ENCODE measurements at regions not wholly inside any gene's neighbourhood (a gene's known extent, or its start where the extent isn't known, plus 50 kb on each side); places are given as distances from the start of the nearest gene placed in this dataset.

DNA sequence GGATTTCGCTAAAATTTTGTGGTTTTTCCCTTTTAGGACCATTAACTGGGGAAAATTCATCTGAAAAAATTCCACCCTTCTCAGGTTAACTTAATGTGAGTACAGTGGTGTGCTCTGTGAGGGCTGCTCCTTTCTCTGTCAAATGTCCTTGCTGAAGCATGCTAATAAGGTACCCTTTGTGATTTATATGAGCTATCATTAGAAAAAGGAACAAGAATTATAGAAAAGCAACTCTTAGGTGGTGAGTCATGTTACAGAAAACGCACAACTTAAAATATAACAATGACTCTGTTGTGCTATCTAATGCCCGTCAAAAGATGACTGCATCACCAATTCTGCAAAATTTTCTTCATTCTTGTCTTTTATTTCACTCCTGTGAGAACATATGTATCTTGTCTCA lies 162.0 kb upstream of the MAGI2 start:
- no peaks in the 10 kb centered on the region for H3K27me3 ChIP-seq (ENCODE audit: control insufficient read depth in 2 of 2, insufficient read depth in 2 of 2, low read length in 2 of 2)
- POLR2A ChIA-PET, result no interaction called here
- FAIRE-seq (no peak), DNase-seq (ENCODE audit: low read depth, low spot score) (no peak)
- H3K4me2 ChIP-seq (ENCODE audit: insufficient read depth, low read length), result no peak overlapping the region
- peaks cover 9% of the 10 kb centered on the region for H3K4me1 ChIP-seq (ENCODE audit: control insufficient read depth, extremely low read depth, insufficient read depth, low read length)
- H3K36me3 ChIP-seq (ENCODE audit: control insufficient read depth in 2 of 2, extremely low read depth in 1 of 2, insufficient read depth in 2 of 2, low read length in 2 of 2), result no peaks in the 10 kb centered on the region
- dilution Hi-C loops (cut with MboI; ENCODE audit: extremely low pct_ligation_motif_present, low sequenced_read_pairs) (no loop called here), intact Hi-C loops (cut with micrococcal nuclease) (no loop called here)
- H3K9me3 ChIP-seq (replicated peaks; ENCODE audit: control insufficient read depth, insufficient read depth, low read length), result no peaks in the 10 kb centered on the region
- no peak overlapping the region for H2AFZ ChIP-seq (ENCODE audit: low read depth, low read length)
- CTCF ChIA-PET, result interaction anchor here (1.0 kb wide), 1 partner anchor 12 kb away, joined by 6 read pairs; no protein-coding TSS in a partner anchor
- BruUV-seq (replicated peaks), result no TSS peak
- no peak overlapping the region for H3K27ac ChIP-seq (ENCODE audit: insufficient read depth, low read depth, low read length)
- H3K9ac ChIP-seq (replicated peaks; ENCODE audit: extremely low read depth, insufficient read depth, low read length), result no peak overlapping the region
- no peak overlapping the region for H3K4me3 ChIP-seq (replicated peaks in 1 of 3; ENCODE audit: insufficient read depth in 1 of 3, low read depth in 1 of 3, low read length in 3 of 3)
- H4K20me1 ChIP-seq (replicated peaks; ENCODE audit: control insufficient read depth, extremely low read depth, insufficient read depth, low read length), result no peaks in the 10 kb centered on the region
- TF ChIP-seq FOS (IDR thresholded peaks at IDR 0.05; ENCODE audit: borderline replicate concordance, insufficient read depth, low read length) (no peak), POLR2AphosphoS5 (IDR thresholded peaks at IDR 0.05; ENCODE audit: insufficient read depth, low read depth, low read length) (no peak), EZH2 (IDR thresholded peaks at IDR 0.05; ENCODE audit: borderline replicate concordance, low read depth, low read length, severe bottlenecking) (no peak), GATA2 (IDR thresholded peaks at IDR 0.05; ENCODE audit: insufficient read depth, insufficient read length, low read depth, low read length) (no peak), POLR2A (IDR thresholded peaks at IDR 0.05; ENCODE audit: low read depth, low read length) (no peak), MYC (IDR thresholded peaks at IDR 0.05; ENCODE audit: low read depth, low read length) (no peak), JUN (IDR thresholded peaks at IDR 0.05; ENCODE audit: borderline replicate concordance, insufficient read depth, insufficient read length, low read depth) (no peak)
- TF ChIP-seq, protein P1, sequence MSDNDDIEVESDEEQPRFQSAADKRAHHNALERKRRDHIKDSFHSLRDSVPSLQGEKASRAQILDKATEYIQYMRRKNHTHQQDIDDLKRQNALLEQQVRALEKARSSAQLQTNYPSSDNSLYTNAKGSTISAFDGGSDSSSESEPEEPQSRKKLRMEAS (IDR thresholded peaks at IDR 0.05; ENCODE audit: insufficient read depth, insufficient read length), result no peak
- TF ChIP-seq, protein P2, sequence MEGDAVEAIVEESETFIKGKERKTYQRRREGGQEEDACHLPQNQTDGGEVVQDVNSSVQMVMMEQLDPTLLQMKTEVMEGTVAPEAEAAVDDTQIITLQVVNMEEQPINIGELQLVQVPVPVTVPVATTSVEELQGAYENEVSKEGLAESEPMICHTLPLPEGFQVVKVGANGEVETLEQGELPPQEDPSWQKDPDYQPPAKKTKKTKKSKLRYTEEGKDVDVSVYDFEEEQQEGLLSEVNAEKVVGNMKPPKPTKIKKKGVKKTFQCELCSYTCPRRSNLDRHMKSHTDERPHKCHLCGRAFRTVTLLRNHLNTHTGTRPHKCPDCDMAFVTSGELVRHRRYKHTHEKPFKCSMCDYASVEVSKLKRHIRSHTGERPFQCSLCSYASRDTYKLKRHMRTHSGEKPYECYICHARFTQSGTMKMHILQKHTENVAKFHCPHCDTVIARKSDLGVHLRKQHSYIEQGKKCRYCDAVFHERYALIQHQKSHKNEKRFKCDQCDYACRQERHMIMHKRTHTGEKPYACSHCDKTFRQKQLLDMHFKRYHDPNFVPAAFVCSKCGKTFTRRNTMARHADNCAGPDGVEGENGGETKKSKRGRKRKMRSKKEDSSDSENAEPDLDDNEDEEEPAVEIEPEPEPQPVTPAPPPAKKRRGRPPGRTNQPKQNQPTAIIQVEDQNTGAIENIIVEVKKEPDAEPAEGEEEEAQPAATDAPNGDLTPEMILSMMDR (IDR thresholded peaks at IDR 0.05; ENCODE audit: extremely low read depth in 1 of 2, insufficient read depth in 1 of 2, low read depth in 1 of 2, low read length in 2 of 2), result no peak
- H3K79me2 ChIP-seq (ENCODE audit: control insufficient read depth, insufficient read depth, low read length), result no peaks in the 10 kb centered on the region
- H3K9me1 ChIP-seq (replicated peaks; ENCODE audit: control insufficient read depth, extremely low read depth, insufficient read depth, low read length), result no peaks in the 10 kb centered on the region

All from endothelial cell of umbilical vein (primary cell).